Activated gamma-delta T cell treated with anti-CD3 and anti-CD28 coated beads, Interleukin-2, amount 50 U/mL, for 16 hours (primary cell): ENCODE measurements at regions not wholly inside any gene's neighbourhood (a gene's known extent, or its start where the extent isn't known, plus 50 kb on each side); places are given as distances from the start of the nearest gene placed in this dataset.
"Not testable (repeated sequence)": the region's sequence is repeated elsewhere in the genome, so short reads cannot be mapped to it uniquely, and the experiment has no call there.

ENCODE experiments used
- DNase-seq: peaks from one replicate; pipeline ENCODE4 v3.0.0-alpha.2; 2020; ENCODE audit warnings: low read depth

- no peak for DNase-seq
These were observed 1660.3 kb upstream of the PCDH10 start for GRCh38 chr4:131488772-131489171.

GRCh38 chr4:131496211-131496610 lies 1652.9 kb upstream of the PCDH10 start:
- not testable (repeated sequence) for DNase-seq

DNA sequence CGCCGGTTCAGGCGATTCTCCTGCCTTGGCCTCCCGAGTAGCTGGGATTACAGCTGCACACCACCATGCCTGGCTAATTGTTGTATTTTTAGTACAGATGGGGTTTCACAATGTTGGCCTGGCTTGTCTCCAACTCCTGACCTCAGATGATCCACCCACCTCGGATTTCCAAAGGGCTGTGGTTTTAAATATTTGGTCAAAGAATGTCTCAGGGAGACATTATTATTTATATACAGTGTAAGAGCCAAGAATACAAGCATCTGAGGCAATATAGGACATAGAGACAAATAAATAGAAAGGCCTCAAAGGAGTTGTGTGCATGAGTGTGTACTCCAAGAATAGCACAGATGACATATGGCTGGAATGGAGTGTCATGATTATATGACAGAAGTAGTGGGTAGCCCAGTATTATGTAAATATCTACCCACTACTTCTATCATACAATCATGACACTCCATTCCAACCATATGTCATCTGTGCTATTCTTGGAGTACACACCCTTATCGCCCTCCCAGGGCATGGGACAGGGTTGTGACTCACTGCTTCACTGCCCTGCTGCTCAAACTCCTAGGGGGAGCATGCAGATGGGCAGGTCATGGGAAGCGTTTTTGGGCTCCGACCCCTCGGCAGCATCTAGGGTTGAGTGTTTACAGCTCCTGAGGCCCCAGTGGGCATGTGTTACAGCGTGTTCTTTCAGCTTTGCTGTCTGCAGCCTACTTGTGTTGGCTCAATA lies 1649.8 kb upstream of the PCDH10 start:
- DNase-seq: no peak

DNA sequence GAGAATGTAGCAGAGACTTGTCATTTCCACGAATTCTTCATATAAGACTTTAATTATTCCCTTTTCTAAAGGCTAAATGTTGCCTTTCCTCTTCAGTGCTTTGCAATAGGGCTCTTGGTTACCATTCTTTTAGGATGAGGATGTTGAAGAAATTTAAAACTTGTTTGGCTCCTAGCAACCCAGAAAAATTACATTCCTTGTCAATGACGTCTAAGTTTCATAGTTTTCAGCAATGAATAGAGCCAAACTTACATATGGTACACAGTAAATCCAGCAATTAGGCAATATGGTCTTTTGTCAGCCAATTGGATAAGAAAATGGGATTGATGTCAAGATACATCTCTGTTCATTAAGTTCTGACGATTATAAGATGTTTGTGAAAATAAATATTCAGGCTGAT lies 1639.6 kb upstream of the PCDH10 start:
- DNase-seq: no peak

DNA sequence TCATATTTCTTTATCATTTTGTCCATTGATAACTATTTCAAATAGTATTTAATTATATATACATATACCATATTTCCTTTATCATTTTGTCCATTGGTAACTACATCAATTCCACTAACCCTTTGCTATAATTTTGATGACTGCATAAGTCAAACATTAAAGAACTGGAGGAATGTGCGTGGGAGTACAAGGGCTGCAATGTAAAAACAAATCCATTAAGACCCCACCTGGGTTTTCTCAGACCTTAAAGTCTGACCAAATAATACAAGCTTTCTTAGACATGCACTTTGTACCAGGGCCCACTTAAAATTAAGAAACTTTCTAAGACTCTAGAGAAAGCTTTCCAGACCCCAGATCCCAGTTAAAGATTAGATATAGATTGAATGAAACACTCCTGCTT lies 1622.4 kb upstream of the PCDH10 start:
- no peak for DNase-seq

GRCh38 chr4:131531087-131531486 lies 1618.0 kb upstream of the PCDH10 start:
- no peak for DNase-seq

DNA sequence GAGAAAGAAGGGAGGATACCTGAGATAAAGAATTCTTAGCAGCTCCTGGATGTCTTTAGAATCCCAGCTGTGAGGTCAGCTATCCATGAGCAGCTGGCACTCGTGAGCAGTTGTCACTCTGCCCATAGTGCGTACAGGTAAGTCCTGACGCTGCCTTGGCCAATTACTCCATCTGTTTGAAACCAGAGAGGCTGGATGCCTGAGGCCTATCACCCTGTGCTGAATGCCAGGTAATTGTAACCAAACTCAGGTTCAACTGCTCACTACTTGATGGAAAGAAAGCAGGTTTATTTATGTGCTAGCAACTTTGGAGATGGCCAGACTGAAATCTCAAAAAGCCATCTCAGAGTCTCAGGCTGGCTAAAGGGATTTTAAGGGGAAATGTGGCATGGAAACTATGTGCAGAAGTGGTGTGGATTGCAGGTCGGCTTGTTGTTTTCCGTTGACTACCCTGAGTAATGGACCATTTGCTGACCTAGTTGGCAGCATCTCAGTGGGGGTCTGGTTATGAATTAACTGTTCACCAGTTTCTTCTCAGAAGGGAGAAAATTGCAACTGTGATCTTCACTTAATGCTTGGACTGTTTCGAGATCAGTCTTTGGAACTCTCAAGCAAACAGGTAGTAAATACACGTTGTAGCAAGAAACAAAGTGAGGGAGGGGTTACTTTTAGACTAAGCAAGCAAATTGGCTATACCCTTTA lies 1614.0 kb upstream of the PCDH10 start:
- no peak for DNase-seq

DNA sequence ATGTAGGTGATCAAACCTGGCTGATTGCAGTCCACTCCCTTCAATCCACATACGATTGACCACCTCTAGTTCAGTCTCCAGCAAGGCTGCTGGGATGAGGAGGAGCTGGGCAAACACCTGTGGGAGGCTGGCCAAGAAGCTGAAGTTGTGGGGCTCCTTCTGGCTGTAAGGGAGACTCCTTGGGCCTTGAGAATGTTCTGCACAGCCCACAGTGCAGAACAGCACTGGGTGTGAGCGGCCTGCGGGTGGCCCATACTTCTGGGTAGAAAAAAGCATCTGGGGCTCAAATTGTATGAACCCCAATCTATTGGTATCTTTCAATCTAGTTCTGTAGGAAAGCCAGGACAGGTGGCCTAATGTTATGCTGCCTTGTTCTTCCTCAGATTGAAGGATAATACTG lies 1608.8 kb upstream of the PCDH10 start:
- DNase-seq: no peak

- DNase-seq: no peak
These were observed 1601.5 kb upstream of the PCDH10 start for GRCh38 chr4:131547506-131547981.

- DNase-seq: no peak
These were observed 1597.8 kb upstream of the PCDH10 start for GRCh38 chr4:131551306-131551705.

- DNase-seq: no peak
These were observed 1583.1 kb upstream of the PCDH10 start for GRCh38 chr4:131566026-131566425.

- DNase-seq: no peak
These were observed 1564.5 kb upstream of the PCDH10 start for GRCh38 chr4:131584587-131584986.

DNA sequence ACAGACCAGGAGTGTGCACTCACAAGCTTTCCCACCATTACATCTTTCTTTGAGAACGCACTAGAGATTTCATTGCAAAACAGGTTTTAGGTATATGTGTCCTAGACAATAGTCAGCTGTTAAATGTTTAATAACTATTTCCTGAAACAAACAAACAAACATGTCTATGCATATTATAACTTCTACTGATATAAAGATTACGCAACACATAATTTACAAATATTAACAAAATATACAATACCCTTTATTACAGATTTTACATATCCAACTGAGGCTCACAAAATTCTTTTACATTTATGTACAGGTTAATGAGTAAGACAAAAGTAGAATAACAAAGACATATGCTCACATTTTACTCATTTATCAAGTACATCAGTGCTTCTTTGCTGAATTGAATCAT lies 1554.0 kb upstream of the PCDH10 start:
- no peak for DNase-seq

- no peak for DNase-seq
These were observed 1545.4 kb upstream of the PCDH10 start for GRCh38 chr4:131603705-131604104.

GRCh38 chr4:131609039-131609438 lies 1540.1 kb upstream of the PCDH10 start:
- no peak for DNase-seq

- DNase-seq: not testable (repeated sequence)
These were observed 1538.6 kb upstream of the PCDH10 start for GRCh38 chr4:131610517-131610916.

DNA sequence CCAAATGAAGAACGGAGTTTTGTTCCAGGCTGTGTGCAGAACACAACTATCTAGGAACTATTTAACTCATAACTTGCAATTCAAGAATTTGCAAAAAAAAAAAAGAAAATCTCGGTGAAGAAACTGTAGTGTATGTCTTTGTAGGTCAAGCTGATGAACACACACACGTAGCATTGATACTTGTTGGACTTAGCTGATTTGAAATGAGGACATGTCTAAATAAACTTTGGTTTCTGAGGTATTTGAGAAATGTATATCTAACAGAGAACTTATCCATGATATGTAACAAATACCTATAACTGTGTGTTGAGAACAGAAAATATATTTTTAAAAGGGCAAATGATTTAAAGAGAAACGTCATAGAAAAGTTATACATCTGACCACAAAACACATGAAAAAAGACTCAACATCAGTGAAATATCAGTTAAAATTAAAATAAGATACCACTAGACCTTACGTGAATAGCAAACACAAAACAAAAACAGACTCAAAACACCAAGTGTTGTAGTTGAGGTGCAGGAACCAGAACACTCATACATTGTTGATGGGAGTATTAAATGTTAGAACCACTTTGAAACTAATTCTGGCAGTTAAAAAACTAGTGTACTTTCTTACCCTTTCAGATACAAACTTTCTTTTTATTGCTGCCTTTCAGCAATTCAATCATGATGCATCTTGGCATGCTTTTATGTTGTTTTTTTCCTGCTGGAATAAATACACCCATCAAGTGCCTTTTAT lies 1535.8 kb upstream of the PCDH10 start:
- no peak for DNase-seq

DNA sequence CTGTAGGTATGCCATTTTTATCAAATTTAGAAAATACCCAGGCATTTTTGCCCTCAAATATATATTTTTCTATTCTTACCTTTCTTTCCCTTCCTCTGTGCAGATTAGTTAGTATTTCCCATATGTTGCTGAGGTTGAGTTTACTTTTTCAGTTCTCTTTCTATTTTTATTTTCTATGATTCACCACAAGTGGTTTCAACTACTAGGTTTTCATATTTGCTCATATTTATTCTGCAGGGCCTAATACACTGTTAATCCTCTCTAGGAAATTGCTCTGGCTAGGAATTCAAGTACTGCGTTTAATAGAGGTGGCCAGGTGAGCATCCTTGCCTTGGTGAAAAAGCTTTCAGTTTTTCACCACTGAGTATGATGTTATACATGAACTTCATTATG lies 1535.3 kb upstream of the PCDH10 start:
- no peak for DNase-seq

- no peak for DNase-seq
These were observed 1516.2 kb upstream of the PCDH10 start for GRCh38 chr4:131632877-131633276.

GRCh38 chr4:131635191-131635590 lies 1513.9 kb upstream of the PCDH10 start:
- no peak for DNase-seq

DNA sequence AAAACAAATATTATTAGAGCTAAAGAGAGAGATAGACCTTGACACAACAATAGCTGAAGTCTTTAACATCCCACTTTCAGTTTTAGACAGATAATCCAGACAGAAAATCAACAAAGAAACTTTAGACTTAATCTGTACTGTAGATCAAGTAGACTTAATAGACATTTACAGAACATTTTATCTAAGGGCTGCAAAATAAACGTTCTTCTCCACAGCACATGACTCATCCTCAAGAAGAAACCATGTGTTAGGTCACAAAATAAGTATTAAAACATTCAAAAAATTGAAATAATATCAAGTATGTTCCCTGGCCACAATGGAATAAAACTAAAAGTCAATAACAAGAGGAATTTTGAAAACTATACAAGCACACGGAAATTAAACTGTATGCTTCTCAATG lies 1510.3 kb upstream of the PCDH10 start:
- no peak for DNase-seq

- DNase-seq: no peak
These were observed 1504.5 kb upstream of the PCDH10 start for GRCh38 chr4:131644619-131645018.

- no peak for DNase-seq
These were observed 1499.9 kb upstream of the PCDH10 start for GRCh38 chr4:131649227-131649626.
